Islet precursor cell (in vitro differentiated cells): ENCODE measurements at regions not wholly inside any gene's neighbourhood (a gene's known extent, or its start where the extent isn't known, plus 50 kb on each side); places are given as distances from the start of the nearest gene placed in this dataset.
A peak's percentile ranks its signal among the peaks of the same experiment; 100 is the strongest.
"Not testable (repeated sequence)": the region's sequence is repeated elsewhere in the genome, so short reads cannot be mapped to it uniquely, and the experiment has no call there.

Experiments used
- DNase-seq: peaks from one replicate; pipeline ENCODE4 v3.0.0-alpha.2; 2018

DNA sequence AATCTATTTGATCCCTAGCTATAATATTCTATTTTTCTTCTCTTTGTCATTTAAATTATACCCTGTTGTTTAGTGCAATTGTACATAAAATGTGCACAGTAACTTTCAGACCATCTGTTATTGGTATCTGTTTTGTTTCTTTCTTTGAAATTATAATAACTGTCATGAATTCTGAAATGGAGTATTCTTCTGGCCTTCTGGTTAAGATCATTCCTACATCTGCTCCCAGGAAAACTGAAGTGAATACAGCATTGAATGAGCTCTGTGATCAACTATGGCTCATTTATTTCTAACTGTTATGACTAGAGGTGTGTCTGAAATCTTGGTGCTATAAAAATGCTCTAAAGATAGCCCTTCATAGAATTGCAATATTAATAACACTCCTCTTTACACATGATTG, 788.4 kb upstream of the TMEFF2 start:
- DNase-seq, result no peak

DNA sequence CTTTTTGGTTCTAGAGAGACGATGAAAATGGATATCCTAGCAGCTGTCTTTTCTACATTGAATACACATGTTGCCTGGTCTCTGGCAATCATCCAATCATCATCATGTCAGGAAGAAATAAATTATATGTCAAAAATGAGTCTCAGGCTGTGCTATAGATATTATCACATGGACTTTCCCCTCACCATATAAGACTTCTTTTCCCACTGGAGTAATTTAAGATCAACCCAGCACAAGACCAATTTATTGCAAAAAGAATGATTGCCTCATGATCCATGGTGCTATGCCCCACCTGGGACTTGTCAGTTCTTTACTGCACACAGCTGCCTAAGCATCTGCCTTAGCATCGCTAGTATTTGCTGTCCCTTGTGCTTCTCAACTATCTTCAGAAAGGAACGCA, 783.7 kb upstream of the TMEFF2 start:
- no peak for DNase-seq

DNA sequence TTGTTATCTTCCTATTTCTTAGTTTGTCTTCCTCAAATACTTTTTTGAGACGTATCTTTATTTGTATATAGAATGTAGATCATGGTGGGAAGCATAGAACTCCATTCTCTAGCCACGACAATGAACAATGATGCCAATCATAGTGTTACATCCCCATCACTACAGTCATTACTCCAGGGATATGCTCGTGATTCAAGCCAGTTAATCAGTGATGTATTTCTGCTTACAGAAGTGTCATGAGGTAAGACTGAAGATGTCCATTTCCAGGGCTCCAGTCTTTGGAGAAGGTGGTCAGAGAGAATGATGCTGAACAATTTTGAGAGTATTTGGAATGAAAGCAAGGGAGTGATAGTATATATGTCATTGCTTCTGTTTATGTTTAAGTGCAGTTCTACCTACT, 777.2 kb upstream of the TMEFF2 start:
- DNase-seq, result no peak

DNA sequence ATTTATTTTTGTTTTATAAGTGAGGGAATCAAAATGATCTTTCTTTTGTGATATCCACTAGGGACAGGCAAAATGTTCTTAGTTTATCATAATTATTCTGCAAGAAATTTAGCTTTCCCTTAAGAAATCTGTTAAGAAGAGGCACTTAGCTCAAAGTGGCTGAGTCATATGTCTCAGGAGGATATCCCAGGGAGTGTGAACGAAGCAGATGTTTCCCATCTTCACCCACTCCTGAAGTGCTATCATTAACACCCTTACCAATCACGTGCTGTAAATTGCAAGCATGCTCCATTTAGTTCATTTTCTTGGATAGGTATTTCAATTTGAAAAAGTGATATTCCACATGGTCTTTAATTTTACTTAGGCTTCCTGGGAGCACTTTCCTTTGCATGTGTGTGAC, 774.3 kb upstream of the TMEFF2 start:
- DNase-seq, result no peak

DNA sequence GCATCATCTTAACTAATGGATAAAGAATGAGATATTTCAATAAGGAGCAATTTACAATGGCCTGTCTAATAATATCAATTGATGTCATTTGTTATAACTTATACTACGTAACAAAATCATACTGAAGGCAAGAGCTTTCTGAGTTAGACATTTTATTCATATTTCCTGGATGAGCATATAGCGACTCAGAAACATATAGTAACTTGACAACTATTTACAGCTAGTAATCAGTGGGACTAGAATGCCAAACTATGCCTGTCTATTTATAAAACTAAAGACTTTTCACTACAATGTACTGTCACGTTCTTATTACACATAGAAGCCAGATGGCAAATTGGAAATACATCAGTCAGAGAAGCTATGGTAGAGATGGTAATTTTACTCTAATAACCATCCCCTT, 766.2 kb upstream of the TMEFF2 start:
- DNase-seq, result no peak

DNA sequence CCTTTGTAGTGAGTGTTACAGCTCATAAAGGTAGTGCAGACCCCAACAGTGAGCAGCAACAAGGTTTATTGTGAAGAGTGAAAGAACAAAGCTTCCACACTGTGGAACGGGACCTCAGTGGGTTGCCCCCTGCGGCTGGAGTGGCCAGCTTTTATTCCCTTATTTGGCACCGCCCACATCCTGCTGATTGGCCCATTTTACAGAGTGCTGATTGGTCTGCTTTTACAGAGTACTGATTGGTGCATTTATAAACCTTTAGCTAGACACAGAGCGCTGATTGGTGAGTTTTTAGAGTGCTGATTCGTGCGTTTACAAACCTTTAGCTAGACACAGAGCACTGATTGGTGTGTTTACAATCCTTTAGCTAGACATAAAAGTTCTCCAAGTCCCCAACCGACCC, 763.9 kb upstream of the TMEFF2 start:
- not testable (repeated sequence) for DNase-seq

DNA sequence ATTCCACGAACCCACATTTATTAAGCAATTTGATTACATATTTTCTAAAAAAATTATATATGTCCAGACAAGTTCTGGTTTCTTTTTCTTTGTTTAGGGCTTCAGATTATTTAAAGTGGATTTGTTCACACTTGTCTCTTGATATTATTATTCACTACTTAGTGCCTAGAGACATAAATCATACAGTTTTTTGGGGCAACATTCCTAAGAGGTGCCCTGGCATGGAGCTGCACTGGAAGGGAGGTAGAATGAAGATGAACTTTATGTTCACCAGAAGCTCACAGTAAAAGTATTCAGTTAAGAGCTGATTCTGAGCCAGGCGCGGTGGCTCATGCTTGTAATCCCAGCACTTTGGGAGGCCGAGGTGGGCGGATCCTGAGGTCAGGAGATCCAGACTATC, 762.7 kb upstream of the TMEFF2 start:
- no peak for DNase-seq

DNA sequence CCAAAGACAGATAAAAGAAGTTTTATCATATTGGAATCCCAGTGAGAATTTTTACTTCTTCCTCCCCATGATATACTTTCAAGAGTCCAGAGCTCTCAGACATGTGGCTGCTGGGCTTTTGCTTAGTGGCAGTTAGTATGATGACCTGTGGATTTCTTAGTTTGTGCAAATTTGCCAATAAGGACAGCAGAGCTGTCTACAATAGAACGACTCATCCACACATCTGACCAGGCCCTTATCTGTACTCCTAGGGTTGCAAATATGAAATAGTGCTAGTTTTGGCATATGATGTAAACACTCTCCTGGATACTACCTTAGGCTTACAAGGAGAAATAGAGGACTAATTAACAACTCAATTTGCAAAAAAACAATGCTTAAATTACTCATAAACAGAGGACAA, 758.4 kb upstream of the TMEFF2 start:
- no peak for DNase-seq

DNA sequence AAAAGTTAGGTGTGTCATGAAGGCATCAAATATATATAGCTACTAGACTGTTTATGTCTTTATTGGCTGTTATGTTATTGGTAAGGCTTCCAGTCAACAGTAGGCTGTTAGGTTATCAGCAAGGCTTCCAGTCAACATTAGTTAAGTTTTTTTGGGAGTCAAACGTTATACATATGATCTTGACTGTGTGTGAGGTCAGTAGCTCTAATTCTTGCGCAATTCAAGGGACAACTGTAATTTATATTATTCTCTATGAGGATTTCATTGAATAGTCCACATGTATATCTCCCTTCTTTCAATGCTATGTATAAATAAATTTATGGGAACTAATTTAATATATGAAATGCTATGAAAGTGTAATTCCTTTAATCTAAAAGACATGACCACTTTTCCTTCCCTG, 757.5 kb upstream of the TMEFF2 start:
- DNase-seq, result no peak

DNA sequence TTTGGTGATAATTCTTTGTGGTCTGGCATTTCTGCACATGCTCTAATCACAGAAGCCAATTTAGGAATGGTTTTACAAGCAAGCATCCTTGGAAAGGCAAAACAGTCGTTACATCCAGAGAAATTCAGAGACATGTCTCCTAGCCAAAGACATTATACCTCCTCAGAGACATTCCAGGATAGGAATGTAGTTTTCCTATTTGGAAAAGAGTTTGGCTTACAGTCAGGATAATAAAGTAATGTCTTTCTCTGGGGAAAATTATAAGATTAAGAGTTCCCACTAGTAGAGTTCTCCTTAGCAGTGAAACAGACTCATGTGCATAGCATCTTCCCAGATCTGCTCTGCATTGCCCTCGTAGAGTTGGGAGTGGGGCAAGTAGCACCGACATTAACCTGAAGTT, 753.6 kb upstream of the TMEFF2 start:
- DNase-seq, result no peak

DNA sequence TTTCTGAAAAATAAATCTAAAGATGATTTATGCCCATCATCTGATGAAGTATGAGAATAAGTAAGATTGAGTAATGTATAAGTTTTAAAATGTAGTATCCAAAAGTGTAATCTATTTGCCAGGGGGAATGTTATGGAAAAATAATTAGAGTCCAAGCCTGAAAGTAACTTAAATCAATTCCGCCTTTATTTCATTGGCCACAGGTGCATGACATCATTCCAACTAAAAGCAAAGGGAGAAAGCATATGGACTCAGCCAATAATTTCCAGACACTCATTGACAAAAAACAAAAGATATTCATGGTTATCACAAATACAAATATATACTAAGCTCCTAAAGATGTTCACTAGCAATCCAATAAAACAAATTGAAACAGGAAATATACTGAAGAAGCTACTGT, 752.6 kb upstream of the TMEFF2 start:
- DNase-seq, result no peak

DNA sequence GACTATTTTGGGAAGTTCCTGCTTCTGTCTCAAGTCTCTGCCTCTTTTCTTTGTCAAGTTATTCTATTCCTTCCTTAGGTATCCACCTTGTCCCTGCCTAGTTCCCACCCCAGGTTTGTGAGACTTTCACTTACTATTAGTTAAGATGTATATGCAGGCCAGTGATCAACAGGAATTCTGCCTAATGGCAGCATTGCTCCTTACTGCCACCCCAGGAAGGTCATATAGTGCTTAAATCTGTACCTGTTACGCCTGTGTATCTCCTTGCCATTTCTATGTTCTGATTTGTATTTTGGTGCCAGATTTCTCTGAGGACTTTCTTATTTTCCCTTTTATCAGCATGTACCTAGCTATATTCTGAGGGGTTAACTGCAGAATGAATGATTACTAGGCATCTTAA, 746.0 kb upstream of the TMEFF2 start:
- DNase-seq, result no peak

DNA sequence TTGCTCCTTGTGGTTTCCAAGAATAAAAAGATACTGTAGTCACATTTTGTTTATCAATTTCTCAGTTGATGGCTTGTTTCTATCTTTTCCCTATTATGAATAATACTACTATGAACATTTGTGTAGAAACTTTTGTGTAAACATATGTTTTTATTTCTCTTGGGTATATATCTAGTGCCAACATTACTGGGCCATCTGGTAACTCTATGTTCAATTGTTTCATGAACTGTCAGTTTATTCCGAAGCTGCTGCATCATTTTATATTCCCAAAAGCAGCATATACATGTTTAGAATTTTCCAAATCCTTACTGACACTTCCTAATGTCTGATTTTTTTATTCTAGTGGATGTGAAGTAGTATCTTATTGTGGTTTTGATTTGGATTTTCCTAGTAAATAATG, 737.6 kb upstream of the TMEFF2 start:
- no peak for DNase-seq

DNA sequence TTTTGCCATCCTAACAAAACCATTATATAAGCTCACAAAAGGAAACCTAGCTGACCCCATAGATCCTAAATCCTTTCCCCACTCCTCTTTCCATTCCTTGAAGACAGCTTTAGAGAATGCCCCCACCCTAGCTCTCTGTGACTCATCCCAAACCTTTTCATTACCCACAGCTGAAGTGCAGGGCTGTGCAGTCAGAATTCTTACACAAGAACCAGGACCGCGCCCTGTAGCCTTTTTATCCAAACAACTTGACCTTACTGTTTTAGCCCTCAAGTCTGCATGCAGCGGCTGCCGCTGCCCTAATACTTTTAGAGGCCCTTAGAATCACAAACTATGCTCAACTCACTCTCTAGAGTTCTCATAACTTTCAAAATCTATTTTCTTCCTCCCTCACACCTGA, 726.9 kb upstream of the TMEFF2 start:
- DNase-seq, result not testable (repeated sequence)

DNA sequence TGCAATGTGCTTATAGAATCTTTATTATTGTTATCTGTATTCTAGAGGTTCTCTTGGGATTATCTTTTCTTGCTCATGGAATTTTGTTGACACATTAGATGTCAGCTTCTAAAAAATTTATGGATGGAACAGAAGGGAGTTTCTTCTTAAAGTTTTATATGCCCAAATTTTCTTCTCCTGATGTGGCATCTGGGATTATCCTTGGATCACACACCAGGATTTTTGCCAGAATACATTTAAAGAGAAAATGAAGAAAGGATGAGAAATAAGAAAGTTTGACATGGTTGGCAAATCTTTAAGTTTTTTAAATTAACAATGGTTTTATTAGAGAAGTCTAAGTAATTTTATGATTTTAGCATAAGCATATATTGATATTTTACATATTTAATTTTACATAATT, 706.7 kb upstream of the TMEFF2 start:
- DNase-seq, result no peak

DNA sequence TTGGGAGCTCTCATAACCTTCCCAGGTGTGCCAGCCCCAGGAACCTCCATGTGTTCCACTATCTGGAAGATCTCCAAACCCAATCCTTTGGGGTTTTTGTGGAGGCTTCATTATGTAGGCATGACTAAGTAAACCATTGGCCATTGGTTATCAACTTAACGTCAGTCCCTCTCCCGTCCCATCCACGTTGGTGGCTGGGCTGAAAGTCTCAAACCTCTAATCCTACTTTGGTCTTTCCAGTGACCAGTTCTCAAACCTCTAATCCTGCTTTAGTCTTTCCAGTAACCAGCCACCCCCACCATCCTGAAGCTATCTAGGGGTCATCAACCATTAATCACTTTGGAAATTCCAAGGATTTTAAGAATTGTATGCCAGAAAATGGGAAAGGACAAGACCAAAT, 704.7 kb upstream of the TMEFF2 start:
- DNase-seq, result no peak

DNA sequence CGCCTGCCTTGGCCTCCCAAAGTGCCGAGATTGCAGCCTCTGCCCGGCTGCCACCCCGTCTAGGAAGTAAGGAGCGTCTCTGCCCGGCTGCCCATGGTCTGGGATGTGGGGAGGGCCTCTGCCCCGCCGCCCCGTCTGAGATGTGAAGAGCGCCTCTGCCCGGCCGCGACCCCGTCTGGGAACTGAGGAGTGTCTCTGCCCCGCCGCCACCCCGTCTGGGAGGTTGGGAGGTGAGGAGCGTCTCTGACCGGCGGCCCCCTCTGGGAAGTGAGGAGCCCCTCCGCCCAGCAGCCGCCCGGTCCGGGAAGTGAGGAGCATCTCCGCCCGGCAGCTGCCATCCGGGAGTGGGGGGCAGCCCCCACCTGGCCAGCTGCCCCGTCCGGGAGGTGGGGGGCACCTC, 699.2 kb upstream of the TMEFF2 start:
- DNase-seq, result not testable (repeated sequence)

DNA sequence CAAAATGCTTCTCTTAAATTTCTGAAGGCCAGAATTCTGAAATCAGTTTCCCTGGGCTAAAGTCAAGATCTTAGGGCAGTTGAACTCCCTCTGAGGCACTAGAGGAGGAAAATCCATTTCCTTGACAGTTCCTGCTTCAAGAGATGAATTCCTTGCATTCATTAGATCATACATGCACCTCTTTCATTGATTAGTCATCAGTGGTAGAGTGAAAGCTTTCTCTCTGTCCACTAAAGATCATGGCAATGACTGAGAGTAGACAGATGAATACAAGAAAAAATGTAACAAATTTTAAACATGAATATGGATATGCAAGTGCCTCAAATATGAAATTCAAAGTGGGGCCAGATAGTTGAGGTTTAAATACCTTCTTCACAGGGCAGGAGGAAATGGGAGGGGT, 693.4 kb upstream of the TMEFF2 start:
- DNase-seq, result no peak

DNA sequence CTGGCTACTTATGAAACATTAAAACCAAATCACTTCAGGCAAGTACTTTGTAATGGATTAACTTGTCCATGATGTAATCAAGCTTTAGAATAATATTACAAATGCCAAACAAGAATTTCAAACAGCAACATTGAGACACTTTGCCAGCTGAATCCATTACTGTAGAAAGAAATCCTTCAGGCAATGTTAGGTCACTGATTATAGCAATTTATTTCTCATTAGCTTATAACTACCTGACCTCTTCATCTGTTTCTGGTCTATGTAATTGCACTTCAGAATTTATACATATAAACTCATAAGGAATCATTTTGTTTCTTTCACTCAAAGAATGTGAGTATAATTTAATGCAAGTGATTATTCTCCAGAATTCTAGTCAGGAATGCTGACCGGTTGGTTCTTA, 692.6 kb upstream of the TMEFF2 start:
- DNase-seq, result no peak

DNA sequence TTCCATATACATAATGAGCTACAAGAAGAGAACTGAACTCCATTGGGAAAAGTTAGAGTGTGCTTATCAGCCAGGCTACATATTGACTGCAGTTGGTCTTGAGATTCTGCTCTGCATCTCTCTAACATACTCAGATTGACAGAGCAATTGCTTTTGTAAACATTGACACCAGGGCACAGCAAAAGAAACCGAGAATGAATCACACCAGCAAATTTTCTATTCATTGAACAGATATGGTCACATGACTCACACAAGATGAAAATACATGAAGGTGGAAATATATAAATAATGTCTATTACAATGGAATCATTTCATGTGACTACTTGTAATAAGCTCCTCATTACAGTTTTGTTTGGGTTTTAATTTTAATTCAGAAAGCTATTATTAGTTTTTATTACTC, 691.9 kb upstream of the TMEFF2 start:
- DNase-seq, result no peak

DNA sequence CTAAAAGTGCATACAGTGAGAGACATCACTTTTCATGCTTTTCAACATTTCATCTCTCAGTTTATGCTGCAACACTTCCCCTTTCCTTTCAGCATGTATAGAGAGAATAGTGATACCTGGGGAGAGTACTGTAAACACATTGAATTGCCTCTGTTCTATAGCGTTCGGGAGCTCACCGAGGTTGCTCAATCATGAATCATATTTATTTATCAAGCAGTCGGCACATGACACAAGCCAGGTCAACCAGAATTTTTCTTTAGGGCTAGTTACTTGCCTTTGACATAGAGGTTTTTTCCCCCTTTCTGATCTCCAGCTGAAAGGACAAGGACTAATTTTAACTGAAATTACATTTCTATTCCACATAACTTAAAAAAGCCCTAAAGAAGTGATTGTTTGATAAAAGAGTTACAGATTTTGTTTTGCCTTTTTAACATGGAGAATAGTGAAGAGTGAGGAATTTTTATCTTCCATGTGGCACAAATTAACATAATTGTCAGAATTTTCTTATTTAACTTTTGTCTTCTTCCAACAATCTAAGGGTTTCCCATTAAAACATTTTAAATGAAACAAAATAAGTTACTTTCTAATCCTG, 690.9 kb upstream of the TMEFF2 start:
- no peak for DNase-seq

DNA sequence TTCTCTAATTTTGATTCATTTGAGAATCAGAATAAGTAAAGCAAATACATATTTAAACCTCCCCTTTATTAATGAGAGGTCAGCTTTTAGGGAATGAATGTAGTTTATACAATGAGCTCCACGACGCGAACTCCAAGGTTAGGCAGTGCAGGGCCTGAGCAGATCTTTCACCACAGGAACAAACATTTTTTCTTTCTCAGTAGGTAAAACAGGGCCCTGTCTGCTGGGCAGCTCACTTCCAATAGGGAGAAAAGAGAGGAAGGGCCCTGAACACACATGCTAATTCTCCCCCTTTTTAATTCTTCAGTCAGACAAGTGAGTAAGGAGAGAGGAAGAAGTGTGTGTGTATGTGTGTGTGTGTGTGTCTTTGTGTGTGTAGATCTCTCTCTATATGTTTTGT, 682.4 kb upstream of the TMEFF2 start:
- DNase-seq, result no peak

DNA sequence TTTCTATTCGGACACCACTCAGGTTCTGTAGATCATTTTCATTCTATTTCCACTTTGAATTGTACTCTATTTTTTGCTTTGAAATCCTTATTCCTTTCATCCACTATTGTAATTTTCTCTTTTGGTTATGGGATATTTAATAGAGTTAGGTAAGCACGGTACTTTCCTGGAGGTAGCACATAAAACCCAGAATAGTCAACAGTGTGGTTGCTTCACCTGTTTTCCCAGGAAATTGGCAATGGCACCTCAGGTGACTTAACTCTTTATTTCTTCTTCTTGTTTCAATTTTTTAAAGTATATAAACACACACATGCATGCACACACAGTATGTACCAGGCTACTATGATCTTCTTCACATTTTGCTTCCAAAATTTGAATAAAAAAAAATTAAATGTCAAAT, 682.0 kb upstream of the TMEFF2 start:
- no peak for DNase-seq

DNA sequence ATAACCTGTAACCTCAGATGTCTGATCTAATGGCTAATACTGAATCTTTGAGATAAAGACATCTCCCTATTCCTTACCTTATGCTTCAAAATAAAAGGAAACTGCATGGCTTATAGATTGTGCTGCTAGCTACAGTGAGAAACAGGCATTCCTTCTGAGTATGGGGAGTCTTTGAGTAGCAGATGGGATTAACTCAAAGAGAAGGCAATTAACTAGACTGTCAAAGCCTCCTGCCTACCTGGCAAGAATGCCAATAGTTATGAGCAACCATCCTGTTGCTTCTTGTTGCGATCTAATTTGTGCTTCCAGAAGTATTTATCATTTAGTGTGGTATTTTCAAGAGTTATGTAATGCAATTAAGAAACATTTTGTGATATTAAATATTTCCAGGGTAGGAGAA, 660.0 kb upstream of the TMEFF2 start:
- DNase-seq, result no peak

DNA sequence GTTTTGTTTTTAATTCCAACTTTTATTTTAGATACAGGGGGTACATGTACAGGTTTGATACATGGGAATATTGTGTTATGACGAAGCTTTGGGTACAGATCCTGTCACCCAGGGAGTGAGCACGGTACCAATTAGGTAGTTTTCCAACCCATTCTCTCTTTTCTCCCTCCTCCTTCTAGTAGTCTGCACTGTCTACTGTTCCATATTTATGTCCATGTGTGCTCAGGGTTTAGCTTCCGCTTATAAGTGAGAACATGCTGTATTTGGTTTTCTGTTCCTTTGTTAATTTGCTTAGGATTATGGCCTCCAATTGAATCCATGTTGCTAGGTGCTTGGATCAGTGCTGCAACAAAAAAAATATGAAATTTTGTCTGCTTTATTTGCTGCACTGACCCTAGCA, 659.3 kb upstream of the TMEFF2 start:
- DNase-seq, result no peak

DNA sequence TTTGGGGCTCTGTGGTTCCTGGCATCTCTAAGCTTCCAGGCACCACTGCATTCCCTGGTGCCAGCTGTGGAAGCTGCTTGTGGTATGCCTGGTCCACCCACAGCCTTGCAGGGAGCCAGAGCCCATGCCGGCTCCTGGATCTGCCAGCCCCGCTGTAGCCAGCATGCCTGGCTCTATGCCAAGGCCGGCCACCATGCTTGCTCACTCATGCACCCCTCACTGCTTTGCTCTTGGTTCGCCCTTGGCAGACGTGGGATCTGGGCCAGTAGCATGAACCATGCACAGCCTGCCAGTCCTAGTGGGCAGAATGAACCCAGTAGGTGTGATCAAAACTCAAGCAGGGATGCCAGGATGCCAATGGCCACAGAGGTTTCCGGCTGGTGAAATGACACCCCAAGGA, 634.2 kb upstream of the TMEFF2 start:
- peak; percentile 32 for DNase-seq
